Gastroesophageal sphincter (tissue), 4 donors: ENCODE measurements at regions not wholly inside any gene's neighbourhood (a gene's known extent, or its start where the extent isn't known, plus 50 kb on each side); places are given as distances from the start of the nearest gene placed in this dataset.

Experiments
- ATAC-seq: fragments of 150-250 bp; one replicate; pipeline ENCODE4 v1.9.1; 2016; ENCODE audit warnings: mild to moderate bottlenecking, moderate library complexity
- H3K27ac ChIP-seq, 4 donors: fragments of 200-600 bp; sonication (generic) in 3 of 4; 1 replicate in 3 of 4; 2 replicates in 1 of 4; pipeline ENCODE4 v1.5.1; 2016 to 2019
- H3K27me3 ChIP-seq: fragments of 200-600 bp; sonication (generic); one replicate; pipeline ENCODE4 v1.5.1; 2019
- H3K36me3 ChIP-seq, 2 donors: fragments of 200-600 bp; sonication (generic); one replicate each; pipeline ENCODE4 v1.5.1; 2019; ENCODE audit warnings: control low read depth in 1 of 2
- H3K4me1 ChIP-seq, 3 donors: fragments of 200-600 bp; sonication (generic); 1 replicate in 2 of 3; 2 replicates in 1 of 3; pipeline ENCODE4 v1.5.1; 2016 to 2019; ENCODE audit warnings: control low read depth in 2 of 3
- H3K4me3 ChIP-seq, 2 donors: fragments of 200-600 bp; sonication (generic); one replicate each; pipeline ENCODE4 v1.5.1; 2019; ENCODE audit warnings: mild to moderate bottlenecking in 1 of 2, moderate library complexity in 1 of 2
- H3K9me3 ChIP-seq, 3 donors: fragments of 200-600 bp; sonication (generic); one replicate each; pipeline ENCODE4 v1.5.1; 2017 to 2019; ENCODE audit warnings: control low read depth in 2 of 3
- EP300 ChIP-seq: sonication (generic); formaldehyde crosslinking; IDR thresholded peaks from one replicate; pipeline ENCODE4 v1.6.1; 2017; ENCODE audit warnings: antibody characterized with exemption, mild to moderate bottlenecking
- POLR2A ChIP-seq, 2 donors: fragments of 450-650 bp; IDR thresholded peaks; one replicate each; pipeline ENCODE4 v1.6.1; 2017; ENCODE audit warnings: antibody characterized with exemption in 2 of 2, mild to moderate bottlenecking in 2 of 2, moderate library complexity in 1 of 2
- POLR2AphosphoS5 ChIP-seq: sonication (generic); formaldehyde crosslinking; IDR thresholded peaks from one replicate; pipeline ENCODE4 v1.6.1; 2017; ENCODE audit warnings: antibody characterized with exemption
- WGBS, 2 donors: methylation state at CpG; one replicate each; pipeline ENCODE4 v1.1.5; 2018; ENCODE audit warnings: low coverage in 1 of 2; 5-methylcytosine and 5-hydroxymethylcytosine counted together
- TF ChIP-seq, protein P1 (sequence below), 4 experiments: fragments of 200-600 bp in 2 of 4; fragments of 450-650 bp in 2 of 4; sonication (generic) in 1 of 4; IDR thresholded peaks; one replicate each; pipeline ENCODE4 v1.5.1; 2017 to 2019; ENCODE audit warnings: antibody characterized with exemption in 4 of 4, mild to moderate bottlenecking in 2 of 4, moderate library complexity in 2 of 4

DNA sequence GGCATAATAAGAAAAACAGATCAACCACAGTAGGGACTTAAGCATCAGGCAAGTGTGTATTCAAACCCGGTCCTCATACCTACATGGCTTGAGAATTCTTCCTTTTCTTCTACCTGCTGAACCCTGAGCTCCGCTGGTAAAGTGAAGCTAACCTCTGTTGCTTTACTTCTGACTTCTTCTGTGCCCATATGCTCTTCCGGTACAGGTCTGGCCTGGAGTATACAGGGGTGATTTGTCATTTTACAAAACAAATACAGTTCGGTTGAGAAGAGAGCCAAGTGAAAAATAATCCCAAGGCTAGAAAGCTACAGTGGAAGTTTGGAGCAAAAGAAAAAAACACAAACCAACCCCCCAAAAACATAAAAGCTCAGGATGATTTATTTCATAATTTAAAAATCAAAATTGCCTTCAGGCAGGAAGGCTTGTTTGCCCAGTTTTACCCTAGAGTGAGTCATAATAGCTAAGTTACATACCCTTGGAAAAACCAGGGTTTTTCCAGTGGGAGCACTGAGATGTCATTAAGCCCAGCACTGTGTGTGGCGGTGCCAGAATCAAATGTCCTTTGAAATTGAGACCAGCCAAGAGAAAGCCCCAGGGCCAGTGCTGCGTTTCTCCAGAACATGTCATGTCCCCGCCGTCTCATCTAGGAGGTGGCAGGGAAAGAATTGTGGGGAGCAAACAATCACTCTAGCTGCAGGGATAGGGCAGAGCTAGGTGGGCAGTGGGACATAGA lies 305.5 kb upstream of the ISX start:
- TF ChIP-seq EP300 (no peak), POLR2AphosphoS5 (no peak), POLR2A (IDR thresholded peaks at IDR 0.05) (no peak)
- TF ChIP-seq, protein P1, sequence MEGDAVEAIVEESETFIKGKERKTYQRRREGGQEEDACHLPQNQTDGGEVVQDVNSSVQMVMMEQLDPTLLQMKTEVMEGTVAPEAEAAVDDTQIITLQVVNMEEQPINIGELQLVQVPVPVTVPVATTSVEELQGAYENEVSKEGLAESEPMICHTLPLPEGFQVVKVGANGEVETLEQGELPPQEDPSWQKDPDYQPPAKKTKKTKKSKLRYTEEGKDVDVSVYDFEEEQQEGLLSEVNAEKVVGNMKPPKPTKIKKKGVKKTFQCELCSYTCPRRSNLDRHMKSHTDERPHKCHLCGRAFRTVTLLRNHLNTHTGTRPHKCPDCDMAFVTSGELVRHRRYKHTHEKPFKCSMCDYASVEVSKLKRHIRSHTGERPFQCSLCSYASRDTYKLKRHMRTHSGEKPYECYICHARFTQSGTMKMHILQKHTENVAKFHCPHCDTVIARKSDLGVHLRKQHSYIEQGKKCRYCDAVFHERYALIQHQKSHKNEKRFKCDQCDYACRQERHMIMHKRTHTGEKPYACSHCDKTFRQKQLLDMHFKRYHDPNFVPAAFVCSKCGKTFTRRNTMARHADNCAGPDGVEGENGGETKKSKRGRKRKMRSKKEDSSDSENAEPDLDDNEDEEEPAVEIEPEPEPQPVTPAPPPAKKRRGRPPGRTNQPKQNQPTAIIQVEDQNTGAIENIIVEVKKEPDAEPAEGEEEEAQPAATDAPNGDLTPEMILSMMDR (IDR thresholded peaks at IDR 0.05), result no peak
- H3K27ac ChIP-seq, result no peak overlapping the region
- H3K9me3 ChIP-seq, result no peaks in the 10 kb centered on the region
- H3K36me3 ChIP-seq, result no peaks in the 10 kb centered on the region
- peaks cover 23% of the 10 kb centered on the region for H3K27me3 ChIP-seq
- 65 to 67% methylated on average over 4 to 7 of the region's 8 CpGs for WGBS, 2 donors
- H3K4me1 ChIP-seq, result no peaks in the 10 kb centered on the region
- ATAC-seq, result no peak
- H3K4me3 ChIP-seq, result no peak overlapping the region

DNA sequence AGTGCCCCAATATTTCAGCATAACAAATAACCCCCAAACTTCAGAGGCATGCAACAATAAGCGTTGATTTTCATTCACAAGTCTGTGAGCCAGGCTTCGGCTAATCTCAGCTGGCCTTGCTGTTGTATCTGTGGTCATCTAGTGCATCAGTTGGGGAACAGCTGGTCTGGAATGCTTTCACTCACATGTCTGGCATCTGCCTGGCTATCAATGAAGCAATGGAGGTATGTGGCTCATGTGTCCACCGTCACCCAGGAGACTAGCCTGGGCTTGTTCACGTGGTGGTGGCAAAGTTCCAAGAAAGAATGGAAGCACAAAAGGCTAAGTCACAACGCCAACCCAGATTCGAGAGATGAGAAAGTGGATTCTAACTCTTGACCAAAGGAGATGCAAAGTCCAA lies 304.8 kb upstream of the ISX start:
- 62 to 100% methylated on average over 1 to 4 of the region's 6 CpGs for WGBS, 2 donors
- no peaks in the 10 kb centered on the region for H3K4me1 ChIP-seq
- H3K4me3 ChIP-seq, result no peak overlapping the region
- H3K9me3 ChIP-seq, result no peaks in the 10 kb centered on the region
- TF ChIP-seq, protein P1 (IDR thresholded peaks at IDR 0.05), result no peak
- TF ChIP-seq POLR2A (IDR thresholded peaks at IDR 0.05) (no peak), POLR2AphosphoS5 (no peak), EP300 (no peak)
- ATAC-seq, result no peak
- H3K36me3 ChIP-seq, result no peaks in the 10 kb centered on the region
- no peak overlapping the region for H3K27ac ChIP-seq
- H3K27me3 ChIP-seq, result peaks cover 23% of the 10 kb centered on the region

DNA sequence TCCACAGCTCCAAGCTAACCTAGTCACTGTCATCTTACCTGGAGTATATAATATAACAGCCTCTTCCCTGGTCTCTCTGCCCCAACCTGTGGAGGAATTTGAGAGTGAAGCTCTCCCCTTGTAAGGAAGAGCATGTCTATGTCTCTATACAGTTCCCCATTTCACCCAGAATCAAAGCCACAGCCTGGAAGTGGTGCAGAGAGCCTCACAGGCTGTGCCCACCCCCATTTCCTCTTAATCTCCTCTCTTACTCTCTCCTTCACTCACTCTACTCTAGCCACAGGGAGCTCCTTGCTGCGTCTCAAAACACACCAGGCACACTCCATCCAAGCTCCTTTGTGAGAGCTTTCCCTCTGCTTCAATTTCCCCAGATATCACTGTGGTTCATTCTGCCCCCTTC lies 302.5 kb upstream of the ISX start:
- 33 to 44% methylated on average over 1 of the region's 1 CpG for WGBS, 2 donors
- no peak for TF ChIP-seq EP300
- no peak for TF ChIP-seq POLR2AphosphoS5
- TF ChIP-seq, protein P1 (IDR thresholded peaks at IDR 0.05), result no peak
- TF ChIP-seq POLR2A (IDR thresholded peaks at IDR 0.05), result no peak
- no peak for ATAC-seq

DNA sequence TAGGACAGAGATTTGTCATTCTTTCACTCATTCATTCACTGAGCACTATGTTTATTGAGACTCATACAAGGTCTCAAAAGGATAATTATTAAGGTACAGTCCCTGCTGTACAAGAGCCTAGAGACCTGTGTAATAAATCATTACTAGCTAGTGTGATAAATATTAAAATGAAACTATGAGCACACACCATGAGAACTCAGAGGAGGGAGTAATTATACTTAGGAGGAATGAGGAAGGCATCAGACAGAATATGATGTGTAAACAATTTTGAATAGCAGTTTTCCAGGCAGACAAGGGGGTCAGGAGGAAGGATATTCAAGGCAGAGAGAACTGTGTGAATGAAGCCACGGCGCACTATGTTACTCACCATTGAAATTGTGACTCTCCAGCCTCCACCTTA lies 300.8 kb upstream of the ISX start:
- ATAC-seq, result no peak
- Histone ChIP-seq H3K27ac (no peak overlapping the region), H3K4me1 (no peaks in the 10 kb centered on the region), H3K36me3 (no peaks in the 10 kb centered on the region), H3K4me3 (no peak overlapping the region), H3K9me3 (no peaks in the 10 kb centered on the region), H3K27me3 (peaks cover 16% of the 10 kb centered on the region)
- TF ChIP-seq EP300, result no peak
- no peak for TF ChIP-seq POLR2A (IDR thresholded peaks at IDR 0.05)
- no peak for TF ChIP-seq POLR2AphosphoS5
- TF ChIP-seq, protein P1 (IDR thresholded peaks at IDR 0.05), result no peak
- 67 to 100% methylated on average over 2 of the region's 2 CpGs for WGBS, 2 donors

More for the DNA sequence above, 302.5 kb upstream of the ISX start:
- H3K27ac ChIP-seq, result no peak overlapping the region
- H3K27me3 ChIP-seq, result peaks cover 23% of the 10 kb centered on the region
- no peak overlapping the region for H3K4me3 ChIP-seq
- H3K36me3 ChIP-seq, result no peaks in the 10 kb centered on the region
- no peaks in the 10 kb centered on the region for H3K4me1 ChIP-seq
- no peaks in the 10 kb centered on the region for H3K9me3 ChIP-seq

DNA sequence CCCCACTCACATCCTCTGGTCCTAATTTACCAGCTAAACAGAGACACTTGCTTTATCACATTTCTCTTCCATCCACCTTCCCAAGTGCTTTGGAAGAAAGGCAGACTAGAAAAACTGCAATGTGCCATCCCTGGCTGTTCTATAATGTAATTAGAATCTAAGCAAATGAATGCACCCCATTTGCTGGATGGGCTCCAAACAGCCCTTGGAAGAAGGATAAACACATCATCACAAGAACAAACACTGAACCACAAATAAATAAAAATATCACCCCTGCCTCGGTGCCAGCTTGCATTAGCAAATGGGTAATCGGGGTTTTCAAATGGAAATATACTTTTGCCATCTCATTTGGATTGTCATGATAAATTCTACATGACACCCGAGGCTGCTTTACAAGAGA lies 296.6 kb upstream of the ISX start:
- ATAC-seq, result no peak
- Histone ChIP-seq H3K9me3 (no peaks in the 10 kb centered on the region), H3K36me3 (no peaks in the 10 kb centered on the region), H3K4me1 (no peaks in the 10 kb centered on the region), H3K4me3 (no peak overlapping the region), H3K27ac (no peak overlapping the region), H3K27me3 (peaks cover 14% of the 10 kb centered on the region)
- no peak for TF ChIP-seq EP300
- no peak for TF ChIP-seq POLR2AphosphoS5
- WGBS, 2 donors, result 51 to 74% methylated on average over 3 of the region's 3 CpGs
